NCI-H2227 treated with DMSO at 0.1 percent for 48 hours (cell line): ENCODE measurements at regions not wholly inside any gene's neighbourhood (a gene's known extent, or its start where the extent isn't known, plus 50 kb on each side); places are given as distances from the start of the nearest gene placed in this dataset.

Source experiments
- DNase-seq: peaks from one replicate; lab custom pipeline; 2025; lab: John Stamatoyannopoulos, UW

DNA sequence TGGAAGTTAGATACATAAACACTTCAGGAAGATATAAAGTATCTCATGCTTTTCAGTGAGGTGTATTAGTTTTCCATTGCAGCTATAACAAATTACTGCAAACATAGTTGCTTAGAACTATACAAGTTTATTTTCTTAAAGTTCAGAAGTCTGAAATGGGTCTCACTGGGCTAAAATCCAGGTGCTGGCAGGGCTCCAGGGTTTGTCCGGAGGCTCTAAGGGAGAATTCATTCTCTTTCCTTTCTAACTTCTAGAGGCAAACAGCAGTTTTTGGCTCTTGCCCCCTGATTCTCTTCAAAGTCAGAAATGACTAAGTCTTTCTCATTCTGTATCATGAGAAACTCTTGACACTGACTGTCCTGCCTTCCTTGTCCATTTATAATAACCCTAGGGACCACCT is 138.8 kb downstream of the AASDHPPT start:
- DNase-seq: no peak

DNA sequence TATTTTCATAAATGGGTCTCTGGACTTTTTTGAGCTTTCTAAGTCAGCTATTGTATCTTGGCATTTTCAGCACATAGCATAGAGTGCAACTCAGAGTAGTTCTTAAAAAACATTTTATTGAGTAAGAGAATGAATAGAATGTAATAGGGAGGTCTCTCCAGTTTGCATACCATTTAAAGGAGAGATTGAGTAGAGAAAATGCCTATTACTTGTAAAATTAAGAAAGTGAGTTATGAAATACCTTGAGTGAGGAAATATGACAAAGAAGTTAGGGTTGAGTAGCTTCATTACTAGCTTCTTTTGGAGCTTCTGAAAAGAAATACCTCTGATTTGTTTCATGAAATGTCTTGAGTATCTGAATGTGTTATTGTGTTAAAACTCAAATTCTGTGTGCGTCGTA is 140.0 kb downstream of the AASDHPPT start:
- no peak for DNase-seq

DNA sequence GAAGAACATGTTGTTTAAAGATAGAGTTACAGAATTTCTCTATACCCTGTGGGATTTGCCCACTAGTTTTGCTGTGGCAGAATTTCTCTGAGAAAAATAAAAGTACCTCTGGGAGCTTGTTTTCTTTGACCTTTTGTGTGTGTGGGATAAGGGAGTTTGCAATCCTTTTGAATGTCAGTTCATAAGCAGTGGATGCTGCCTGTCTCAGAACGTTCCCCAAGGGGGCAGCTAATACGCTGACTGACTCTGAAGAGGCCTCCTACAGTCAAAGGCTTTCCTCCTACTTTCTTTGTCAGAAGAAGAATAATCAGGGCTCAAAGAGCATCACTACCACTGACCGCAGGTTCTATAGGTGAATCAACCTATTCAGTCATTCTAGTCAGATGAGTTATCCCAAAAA is 140.6 kb downstream of the AASDHPPT start:
- DNase-seq: no peak

DNA sequence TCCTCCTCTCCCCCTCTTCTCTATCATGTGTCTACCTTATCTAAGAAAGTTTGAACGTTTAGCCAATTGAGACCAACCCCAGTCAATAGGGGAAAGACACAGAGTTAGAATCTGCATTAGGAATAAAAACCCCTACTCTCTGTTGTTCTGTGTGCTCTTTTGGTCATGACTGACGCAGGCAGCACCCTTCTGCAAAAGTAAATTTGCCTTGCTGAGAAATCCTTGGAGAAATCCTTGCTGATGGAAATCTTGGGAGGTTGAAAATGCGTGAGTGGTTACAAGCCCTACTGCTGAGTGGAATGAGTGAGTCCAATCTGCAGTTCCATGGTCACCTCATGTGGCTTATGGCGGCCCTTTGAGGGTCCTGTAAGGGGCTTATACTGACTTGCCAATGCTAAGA is 145.2 kb downstream of the AASDHPPT start:
- DNase-seq: no peak

DNA sequence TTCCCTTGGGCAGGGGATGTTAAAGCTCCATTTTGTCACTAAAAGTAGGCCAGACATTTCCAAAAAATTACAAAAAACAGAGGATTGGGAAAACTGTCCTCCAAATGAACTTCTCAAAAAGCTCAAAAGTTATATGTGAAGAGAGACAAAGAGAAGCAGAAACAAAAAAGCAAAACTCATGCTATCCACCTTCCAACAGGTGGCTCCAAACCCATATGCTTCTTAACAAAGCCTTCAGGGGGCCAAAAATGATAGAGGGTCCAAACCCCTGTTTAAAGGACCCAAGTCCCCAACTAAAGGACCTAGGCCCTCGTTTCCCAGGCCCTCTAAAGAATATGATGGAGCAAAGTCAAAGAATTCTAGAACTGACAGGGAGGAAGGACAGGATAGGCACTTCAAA is 146.7 kb downstream of the AASDHPPT start:
- DNase-seq: no peak

DNA sequence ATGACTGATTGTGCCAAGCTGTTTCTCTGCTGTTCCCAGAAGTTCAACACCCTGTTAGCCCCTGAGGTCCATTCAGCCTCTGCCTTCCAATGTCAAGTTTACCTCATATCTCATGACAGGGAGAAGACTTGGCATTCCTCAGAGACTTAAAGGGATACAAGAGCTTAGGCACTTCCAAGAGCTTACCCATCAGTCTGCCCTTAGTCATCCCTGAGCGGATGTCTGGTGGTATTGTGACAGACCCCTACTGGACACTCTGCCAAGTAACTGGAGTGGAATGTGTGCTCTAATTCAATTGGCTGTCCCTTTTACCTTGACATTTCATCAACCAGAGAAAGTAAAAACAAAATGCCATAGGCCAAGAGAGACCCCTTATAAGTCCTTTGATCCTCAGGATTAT is 151.5 kb downstream of the AASDHPPT start:
- DNase-seq: no peak

DNA sequence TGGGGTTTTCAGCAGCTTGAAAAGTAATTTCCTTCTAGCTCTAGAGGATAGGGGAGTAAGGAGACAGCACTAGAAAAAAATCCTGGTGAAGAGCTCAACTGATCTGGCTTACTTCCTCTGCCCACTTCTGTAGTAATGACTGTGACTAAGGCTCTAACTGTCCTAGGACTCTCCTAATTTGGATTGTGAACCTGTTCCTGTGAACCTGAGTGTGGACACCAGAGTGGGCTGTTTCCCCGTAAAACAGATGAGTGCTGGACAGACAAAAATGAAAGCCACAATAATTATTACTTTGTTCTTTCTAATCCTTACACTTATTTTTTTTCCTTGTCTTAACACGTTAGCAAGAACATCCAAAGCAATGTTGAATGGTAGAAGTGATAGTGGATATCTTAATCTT is 154.1 kb downstream of the AASDHPPT start:
- DNase-seq: no peak

DNA sequence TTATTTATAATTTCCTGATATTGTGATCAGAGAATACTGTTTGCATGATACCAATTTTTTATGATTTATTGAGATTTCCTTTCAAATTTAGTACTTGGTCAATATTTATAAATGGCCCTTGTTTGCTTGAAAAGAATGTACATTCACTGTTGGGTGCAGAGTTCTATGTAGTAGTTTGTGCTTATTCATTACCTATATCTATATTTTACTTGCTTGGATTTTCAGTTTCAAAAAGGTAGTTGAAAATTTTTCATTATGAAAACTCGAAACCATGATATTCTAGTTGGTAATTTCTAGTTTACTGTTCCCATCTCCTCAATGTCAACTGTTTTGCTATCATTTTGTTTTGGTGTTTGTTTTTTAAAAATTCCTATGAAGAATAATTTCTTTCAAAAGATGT is 155.7 kb downstream of the AASDHPPT start:
- no peak for DNase-seq

DNA sequence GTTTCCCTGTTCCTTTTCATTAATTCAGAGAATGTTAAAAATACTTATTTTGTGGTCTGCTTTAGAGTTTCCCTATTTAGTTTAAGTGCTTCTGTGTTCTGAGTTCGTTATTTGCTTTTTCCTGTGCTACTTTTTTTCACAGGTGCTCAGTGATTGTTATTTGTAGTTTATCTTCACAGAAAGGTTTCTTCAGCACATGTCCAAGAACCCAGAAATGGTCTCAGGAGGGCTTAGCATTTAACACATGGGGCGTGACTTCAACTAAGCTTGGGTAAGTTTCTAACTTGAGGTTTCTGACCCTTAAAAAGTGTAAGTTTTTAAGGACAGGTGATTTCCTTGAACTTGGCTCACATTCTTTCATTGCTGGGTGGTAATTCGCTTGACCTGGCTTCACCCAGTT is 157.3 kb downstream of the AASDHPPT start:
- no peak for DNase-seq

DNA sequence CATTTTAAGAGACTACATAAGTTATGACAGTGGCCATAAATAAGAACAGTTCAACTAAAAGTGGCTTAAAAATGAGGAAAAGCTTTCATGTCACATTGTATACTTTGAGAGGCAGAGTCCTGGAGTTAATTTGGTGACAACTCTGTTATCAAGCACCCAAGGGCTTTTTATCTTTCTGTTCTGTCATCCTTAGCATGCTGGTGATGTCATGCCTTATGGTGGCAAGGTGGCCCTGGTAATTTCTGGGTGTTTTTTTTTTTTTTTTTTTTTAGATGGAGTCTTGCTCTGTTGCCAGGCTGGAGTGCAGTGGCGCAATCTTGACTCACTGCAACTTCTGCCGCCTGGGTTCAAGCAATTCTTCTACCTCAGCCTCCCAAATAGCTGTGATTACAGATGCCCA is 158.8 kb downstream of the AASDHPPT start:
- no peak for DNase-seq

DNA sequence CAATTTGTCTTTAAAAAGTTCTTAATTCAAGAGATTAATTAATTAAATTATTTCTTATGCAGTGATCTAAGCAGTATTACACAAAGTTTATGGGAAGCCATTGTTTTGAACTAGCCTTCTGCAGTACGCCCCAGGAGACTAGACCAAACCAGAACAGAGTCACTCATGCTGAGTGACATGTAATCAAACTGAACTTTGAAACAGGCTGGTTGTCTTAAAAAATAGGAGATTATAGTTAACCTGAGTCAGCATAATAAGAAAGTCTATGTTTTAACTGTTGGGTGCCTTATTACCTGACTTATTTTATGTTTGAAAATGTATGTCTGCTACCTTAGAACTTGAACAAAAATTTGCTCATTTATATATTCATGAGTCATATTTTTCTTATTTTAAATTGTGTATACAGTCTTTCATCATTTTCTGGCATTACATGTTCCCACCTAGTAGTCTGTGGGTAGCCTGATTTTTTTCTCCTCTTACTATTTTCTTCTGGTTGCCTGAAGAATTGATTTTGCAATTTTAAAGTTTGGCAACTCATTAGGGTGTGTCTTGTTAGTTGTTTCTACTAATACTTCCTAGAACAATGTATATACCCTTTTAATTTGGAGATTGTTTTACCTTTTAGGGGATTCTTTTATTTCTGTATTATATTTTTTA is 161.4 kb downstream of the AASDHPPT start:
- DNase-seq: no peak

DNA sequence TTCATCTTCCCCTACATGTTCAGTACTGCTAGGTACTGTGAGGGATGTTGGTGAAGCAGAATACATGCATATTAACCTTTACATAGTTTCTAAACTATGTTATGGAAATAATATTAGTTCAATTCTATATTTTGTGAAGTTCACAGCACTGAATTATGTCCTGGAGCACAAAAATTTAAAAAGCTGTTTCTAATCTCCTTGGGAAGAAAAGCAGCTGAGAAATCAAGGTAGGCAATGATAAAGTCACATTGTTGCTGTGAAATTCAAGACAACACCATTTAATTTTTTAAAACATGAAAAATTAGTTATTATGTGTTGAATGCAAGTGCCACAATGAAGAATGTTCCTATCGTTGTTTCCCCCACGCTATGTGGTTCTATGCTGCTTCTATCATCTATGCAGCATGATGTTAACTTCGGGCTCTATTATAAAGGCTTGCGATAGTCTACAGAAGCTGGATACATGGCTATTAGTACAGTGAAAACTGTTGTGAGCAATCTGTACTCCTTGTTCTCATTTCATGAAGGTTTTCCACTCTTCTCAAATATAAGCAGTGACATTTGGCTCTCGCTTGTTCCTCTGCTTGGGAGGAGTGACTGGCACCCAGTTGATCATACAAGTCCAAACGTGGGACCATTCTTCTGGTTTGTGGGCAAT is 164.3 kb downstream of the AASDHPPT start:
- DNase-seq: no peak

DNA sequence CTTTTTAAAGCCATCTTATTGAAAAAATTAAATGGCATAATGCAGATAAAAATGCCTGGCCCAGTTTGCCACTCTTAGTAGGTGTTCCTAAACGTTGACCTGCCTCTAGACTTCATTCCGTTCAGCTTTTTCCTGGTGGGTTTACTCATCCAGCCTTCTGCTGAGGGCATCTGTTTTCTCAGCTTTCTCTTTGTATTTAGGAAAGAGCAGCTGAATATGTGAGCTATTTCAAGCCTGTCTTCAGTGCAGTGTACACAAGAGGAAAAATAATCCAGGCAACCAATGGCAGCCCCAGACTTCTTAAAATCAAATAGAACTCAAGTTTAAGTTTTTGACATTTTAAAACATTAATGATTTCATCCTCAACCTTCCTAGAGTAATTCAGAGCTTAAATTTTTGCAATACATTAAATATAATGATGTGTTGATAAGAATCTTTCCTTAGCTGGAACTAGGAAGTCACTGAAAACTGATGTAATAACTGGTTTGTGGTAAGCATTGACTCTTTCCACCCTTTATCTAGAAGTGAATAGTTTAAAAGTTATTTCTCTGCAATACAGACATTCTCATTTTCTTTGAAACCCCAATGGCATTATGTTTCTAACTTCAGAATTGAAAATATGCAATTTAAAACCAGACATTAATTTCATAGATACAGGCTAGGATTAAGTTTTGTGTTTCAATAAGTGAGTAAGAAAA is 165.4 kb downstream of the AASDHPPT start:
- no peak for DNase-seq

DNA sequence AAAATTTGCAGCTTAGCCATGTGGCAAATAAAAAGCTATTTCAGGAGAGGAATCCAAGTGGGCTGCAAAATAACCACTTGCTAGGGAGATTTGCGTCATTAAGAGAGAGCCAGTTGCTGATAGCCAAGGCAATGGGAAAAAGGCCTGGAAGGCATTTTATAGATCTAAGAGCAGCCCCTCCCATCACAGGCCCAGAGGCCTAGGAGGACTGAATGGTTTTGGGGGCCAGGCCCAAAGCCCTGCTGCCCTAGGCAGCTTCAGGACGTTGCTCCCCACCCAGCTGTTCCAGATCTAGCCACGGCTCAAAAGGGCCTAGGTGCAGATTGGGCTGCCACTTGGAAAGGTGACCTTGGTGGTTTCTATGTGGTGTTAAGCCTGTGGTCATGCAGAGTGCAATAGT is 169.0 kb downstream of the AASDHPPT start:
- no peak for DNase-seq

DNA sequence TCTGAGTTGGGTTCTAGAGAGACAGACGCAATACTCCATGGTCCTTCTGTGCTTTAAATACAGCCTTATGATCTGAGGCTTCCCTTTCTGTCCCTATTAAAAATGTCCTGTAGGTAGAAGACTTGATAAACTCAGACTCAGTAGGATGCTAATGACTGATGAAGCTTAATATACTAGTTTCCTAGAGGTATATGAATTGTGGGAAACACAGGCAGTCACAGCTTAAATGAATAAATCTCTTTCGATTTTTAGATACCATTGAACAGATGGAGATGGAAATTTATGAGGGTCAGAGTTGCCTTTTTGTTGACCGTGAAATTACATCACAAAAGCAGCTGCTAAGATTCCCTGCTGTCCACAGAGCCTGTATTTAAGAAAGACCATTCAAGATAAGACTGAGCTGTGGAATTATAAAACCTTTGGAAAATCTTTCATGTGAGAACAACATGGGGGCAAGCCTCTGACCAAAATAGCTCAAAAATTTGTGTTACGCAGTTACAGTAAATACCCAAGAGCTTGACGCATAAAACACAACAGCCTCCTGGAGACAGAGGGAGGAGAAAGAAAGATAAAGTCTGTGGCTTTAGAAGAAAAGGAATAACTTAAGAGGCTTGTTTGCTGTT is 172.3 kb downstream of the AASDHPPT start:
- peak; percentile 2 for DNase-seq

DNA sequence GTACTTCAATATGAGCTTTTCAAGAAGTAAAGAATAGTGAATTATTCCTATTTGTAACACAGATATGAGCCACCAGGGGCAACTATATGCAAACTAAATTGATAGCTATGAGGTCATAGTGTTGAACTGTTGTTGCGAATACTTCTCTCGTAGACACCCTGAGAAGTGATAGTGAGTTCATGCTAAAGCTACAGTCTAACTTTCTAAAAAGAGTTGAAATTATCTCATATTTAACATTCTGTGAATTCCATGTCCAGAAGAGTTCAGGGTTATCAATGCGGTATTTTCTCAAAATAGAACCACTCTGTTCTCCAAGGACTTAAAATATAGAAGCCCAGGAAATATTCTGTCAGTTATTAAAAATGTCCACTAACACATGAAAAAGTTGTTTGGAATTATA is 185.4 kb downstream of the AASDHPPT start:
- no peak for DNase-seq

DNA sequence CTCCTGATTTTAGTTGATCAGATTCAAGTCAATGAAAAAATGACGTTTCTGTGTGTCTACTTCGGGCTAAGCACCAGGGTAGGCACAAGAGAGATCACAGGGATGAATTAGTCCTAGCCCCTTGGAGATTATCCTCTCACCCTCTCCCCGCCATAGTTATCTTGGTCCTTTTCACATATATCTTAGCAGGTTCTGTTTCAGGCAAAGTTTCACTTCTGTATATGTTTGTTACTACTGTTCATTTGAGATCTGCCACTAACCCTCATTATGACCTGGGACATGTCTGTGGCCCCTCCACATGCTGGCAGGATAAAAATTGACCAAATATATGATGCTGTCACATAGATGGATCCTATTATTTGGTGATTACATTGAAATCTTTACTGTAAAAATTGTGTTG is 186.1 kb downstream of the AASDHPPT start:
- no peak for DNase-seq

DNA sequence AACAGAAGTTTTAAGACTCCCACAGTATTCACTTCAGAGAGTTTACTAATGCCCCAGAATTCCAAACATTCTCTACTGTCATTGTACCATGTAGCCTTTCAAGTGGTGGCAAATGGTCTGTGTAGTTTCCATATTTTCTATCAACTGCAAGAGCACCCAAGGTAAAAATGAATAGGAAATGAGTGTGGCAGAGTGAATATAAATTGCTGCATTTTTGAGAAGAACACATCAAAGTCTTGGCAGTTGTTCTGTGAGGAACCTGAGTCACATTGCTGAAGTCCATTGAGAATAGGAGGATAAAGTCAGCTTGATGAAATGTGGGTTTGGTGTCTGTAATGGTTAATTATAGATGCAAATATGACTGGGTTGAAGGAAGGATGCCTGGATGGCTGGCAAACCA is 193.6 kb downstream of the AASDHPPT start:
- no peak for DNase-seq

DNA sequence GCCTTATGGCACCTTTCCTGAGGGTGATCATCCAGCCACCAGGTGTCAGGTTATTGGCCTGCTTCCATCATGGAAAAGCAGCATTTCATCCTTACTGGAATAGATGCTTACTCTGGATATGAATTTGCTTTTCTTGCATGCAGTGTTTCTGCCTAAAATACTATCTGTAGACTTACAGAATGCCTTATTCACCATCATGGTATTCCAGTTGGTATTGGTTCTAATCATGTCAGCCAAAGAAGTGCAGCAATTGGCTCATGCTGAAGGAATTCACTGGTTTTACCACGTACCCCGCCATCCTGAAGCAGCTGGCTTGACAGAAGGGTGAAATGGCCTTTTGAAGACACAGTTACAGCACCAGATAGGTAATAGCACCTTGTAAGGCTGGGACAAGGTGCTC is 194.2 kb downstream of the AASDHPPT start:
- DNase-seq: no peak

DNA sequence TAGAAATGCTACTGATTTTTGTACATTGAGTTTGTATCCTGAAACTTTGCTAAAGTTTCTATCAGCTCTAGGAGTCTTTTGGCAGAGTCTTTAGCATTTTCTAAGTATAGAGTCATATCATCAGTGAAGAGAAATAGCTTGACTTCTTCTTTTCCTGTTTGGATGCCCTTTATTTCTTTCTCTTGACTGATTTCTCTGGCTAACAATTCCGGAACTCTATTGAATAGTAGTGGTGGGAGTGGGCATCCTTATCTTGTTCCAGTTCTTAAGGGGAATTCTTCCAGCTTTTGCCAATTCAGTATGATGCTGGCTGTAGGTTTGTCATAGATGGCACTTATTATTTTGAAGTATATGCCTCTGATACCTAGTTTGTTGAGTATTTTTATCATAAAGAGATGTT is 197.7 kb downstream of the AASDHPPT start:
- no peak for DNase-seq

DNA sequence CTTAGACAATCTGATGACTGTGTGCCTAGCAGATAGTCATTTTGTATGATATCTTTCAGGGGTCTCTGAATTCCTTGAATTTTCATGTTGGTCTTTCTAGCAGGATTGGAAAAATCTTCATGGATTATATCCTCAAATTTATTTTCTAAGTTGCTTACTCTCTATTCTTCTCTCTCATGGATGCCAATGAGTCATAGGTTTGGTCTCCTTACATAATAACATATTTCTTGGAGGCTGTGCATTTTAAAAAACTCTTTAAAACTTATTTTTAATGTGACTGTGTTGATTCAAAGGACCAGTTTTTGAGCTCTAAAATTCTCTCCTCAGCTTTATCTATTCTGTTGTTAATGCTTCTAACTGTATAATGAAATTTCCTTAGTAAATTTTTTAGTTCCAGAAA is 198.7 kb downstream of the AASDHPPT start:
- no peak for DNase-seq

DNA sequence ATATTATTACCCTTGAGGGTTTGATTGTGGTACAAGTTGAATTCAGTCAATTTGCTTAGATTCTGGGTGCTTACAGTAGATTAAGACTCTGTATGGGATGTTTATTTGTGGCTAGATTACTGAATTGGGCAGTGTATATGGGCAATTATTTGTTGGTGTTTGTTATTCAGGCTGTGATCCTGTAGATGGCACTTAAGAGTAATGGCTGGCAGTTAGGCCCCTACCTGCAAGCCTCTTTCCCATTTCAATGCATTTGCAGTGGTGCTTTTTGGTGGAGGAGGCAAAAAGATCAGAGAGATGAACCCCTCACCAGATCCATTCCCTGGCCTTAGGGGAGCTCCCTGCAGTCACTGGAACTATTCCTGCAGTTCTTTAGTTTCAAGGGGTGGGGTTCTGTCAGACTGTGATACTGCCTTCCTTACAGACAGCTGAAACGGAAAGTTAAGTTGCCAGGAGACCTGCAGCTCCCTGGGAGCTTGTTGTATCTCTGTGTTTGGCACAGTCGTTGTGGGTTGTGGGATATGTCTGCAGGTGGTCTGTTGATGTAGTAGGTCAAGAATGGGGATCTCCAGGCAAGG is 199.5 kb downstream of the AASDHPPT start:
- no peak for DNase-seq

DNA sequence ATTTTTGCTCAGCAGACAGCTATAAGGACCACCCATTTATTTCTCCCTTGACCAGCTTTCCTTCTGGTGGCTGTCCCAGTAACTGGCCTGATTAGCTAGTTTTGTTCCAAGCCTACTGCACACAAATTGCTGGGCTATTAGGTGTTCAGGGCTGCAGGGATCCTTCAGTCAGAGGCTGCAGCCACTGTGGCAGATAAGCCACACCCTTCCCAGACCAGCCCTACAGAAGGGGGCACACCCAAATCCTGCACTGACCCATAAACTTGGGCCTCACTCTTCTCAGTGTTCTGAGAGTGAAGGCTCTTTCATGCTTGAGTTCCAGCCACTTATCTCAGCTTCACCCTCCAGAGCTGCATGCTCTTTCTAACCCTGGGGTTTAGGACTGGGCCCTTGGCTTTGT is 200.0 kb downstream of the AASDHPPT start:
- DNase-seq: no peak
